SK-N-SH (cell line): ENCODE measurements at regions not wholly inside any gene's neighbourhood (a gene's known extent, or its start where the extent isn't known, plus 50 kb on each side); places are given as distances from the start of the nearest gene placed in this dataset.
"Not testable (repeated sequence)": the region's sequence is repeated elsewhere in the genome, so short reads cannot be mapped to it uniquely, and the experiment has no call there.

Source experiments
- CTCF ChIA-PET: fragments of 300-600, 350-600 bp; formaldehyde crosslinking; extraction: SDS; loops from one replicate; lab custom pipeline; 2021; lab: Yijun Ruan, JAX
- POLR2A ChIA-PET: fragments of 350-600 bp; sonication (Branson Sonifier 250); formaldehyde crosslinking; extraction: SDS; loops from one replicate; lab custom pipeline; 2020; ENCODE audit warnings: antibody characterized with exemption, inconsistent platforms; lab: Yijun Ruan, JAX
- DNase-seq: peaks from one replicate; pipeline ENCODE4 v3.0.0; 2012
- H2AFZ ChIP-seq: fragments of 200-600 bp; sonication (generic); 2 replicates; pipeline ENCODE4 v1.8.1; 2016; ENCODE audit warnings: antibody characterized with exemption, mild to moderate bottlenecking, low read depth
- H3F3A ChIP-seq: fragments of 200-600 bp; sonication (generic); replicated peaks from 2 replicates; pipeline ENCODE3; 2016; ENCODE audit warnings: antibody characterized with exemption, mild to moderate bottlenecking; ENCODE audit not compliant: insufficient read depth
- H3K27ac ChIP-seq, 2 experiments: fragments of 200-500 bp in 1 of 2; fragments of 200-600 bp in 1 of 2; sonication (Bioruptor generic) in 1 of 2; sonication (generic), shearing (Covaris generic) in 1 of 2; 2 replicates each; pipeline versions ENCODE4 v1.5.1 to v1.6.1; 2014 to 2016; ENCODE audit warnings: low read depth in 2 of 2, inconsistent platforms in 1 of 2, low read length in 1 of 2, mild to moderate bottlenecking in 1 of 2, mixed read lengths in 1 of 2
- H3K27me3 ChIP-seq: fragments of 200-600 bp; sonication (generic), shearing (Covaris generic); 2 replicates; pipeline ENCODE4 v1.6.1; 2016; ENCODE audit warnings: mixed run types; ENCODE audit not compliant: insufficient read depth
- H3K36me3 ChIP-seq, 2 experiments: fragments of 200-500 bp in 1 of 2; fragments of 200-600 bp in 1 of 2; sonication (Bioruptor generic) in 1 of 2; sonication (generic) in 1 of 2; replicated peaks in 1 of 2; 2 replicates each; pipeline versions ENCODE3 to v1.5.1; 2014 to 2016; ENCODE audit warnings: low read length in 1 of 2, mild to moderate bottlenecking in 1 of 2; ENCODE audit not compliant: insufficient read depth in 2 of 2, control insufficient read depth in 1 of 2
- H3K4me1 ChIP-seq, 2 experiments: fragments of 200-500 bp in 1 of 2; fragments of 200-600 bp in 1 of 2; sonication (Bioruptor generic) in 1 of 2; sonication (generic), shearing (Covaris generic) in 1 of 2; 2 replicates each; pipeline versions ENCODE4 v1.5.1 to v1.6.1; 2014 to 2016; ENCODE audit warnings: low read depth in 1 of 2, low read length in 1 of 2, mixed run types in 1 of 2; ENCODE audit not compliant: insufficient read depth in 2 of 2, control insufficient read depth in 1 of 2
- H3K4me2 ChIP-seq: fragments of 200-600 bp; sonication (generic), shearing (Covaris generic); 2 replicates; pipeline ENCODE4 v1.6.1; 2017; ENCODE audit warnings: mixed run types
- H3K4me3 ChIP-seq, 2 experiments: fragments of 200-500 bp in 1 of 2; fragments of 200-600 bp in 1 of 2; sonication (Bioruptor generic) in 1 of 2; sonication (generic), shearing (Covaris generic) in 1 of 2; 2 replicates each; pipeline versions ENCODE4 v1.5.1 to v1.8.1; 2014 to 2016; ENCODE audit warnings: low read depth in 2 of 2, inconsistent platforms in 1 of 2, low read length in 1 of 2, mild to moderate bottlenecking in 1 of 2, mixed read lengths in 1 of 2, moderate library complexity in 1 of 2
- H3K79me2 ChIP-seq: fragments of 200-600 bp; sonication (generic); 2 replicates; pipeline ENCODE4 v1.8.1; 2017; ENCODE audit warnings: mild to moderate bottlenecking; ENCODE audit not compliant: insufficient read depth
- H3K9ac ChIP-seq: fragments of 200-600 bp; sonication (generic); 2 replicates; pipeline ENCODE4 v1.6.1; 2017; ENCODE audit warnings: mixed run types
- H3K9me2 ChIP-seq: fragments of 200-600 bp; sonication (generic); 2 replicates; pipeline ENCODE4 v1.6.1; 2017; ENCODE audit warnings: mixed run types
- H3K9me3 ChIP-seq: fragments of 200-600 bp; sonication (generic); 2 replicates; pipeline ENCODE4 v1.6.1; 2017; ENCODE audit warnings: mixed run types, mild to moderate bottlenecking, moderate library complexity
- H4K20me1 ChIP-seq: fragments of 200-600 bp; sonication (generic); 2 replicates; pipeline ENCODE4 v1.6.1; 2017; ENCODE audit warnings: mild to moderate bottlenecking, mixed run types; ENCODE audit not compliant: insufficient read depth
- CTCF ChIP-seq: fragments of 200-600 bp; sonication (generic); IDR thresholded peaks from 2 replicates; pipeline ENCODE4 v1.6.1; 2017; ENCODE audit warnings: antibody characterized with exemption, mild to moderate bottlenecking, moderate library complexity
- ELF1 ChIP-seq: IDR thresholded peaks from 2 replicates; pipeline ENCODE4 v1.4.0; 2012
- FOXJ3 ChIP-seq: sonication (generic); formaldehyde crosslinking; IDR thresholded peaks from 2 replicates; pipeline ENCODE4 v1.5.1; 2020; ENCODE audit warnings: mild to moderate bottlenecking, missing genetic modification reagents
- FOXM1 ChIP-seq: IDR thresholded peaks from 2 replicates; pipeline ENCODE4 v1.4.0; 2012; ENCODE audit warnings: low read depth, mild to moderate bottlenecking
- JUND ChIP-seq: IDR thresholded peaks from 2 replicates; pipeline ENCODE4 v1.4.0; 2012
- MAX ChIP-seq: IDR thresholded peaks from 2 replicates; pipeline ENCODE4 v1.4.0; 2012; ENCODE audit warnings: low read depth
- MEF2A ChIP-seq: IDR thresholded peaks from 2 replicates; pipeline ENCODE4 v1.4.0; 2012; ENCODE audit warnings: low read depth, borderline replicate concordance
- NRF1 ChIP-seq: IDR thresholded peaks from 2 replicates; pipeline ENCODE4 v1.6.1; 2012; ENCODE audit warnings: low read depth, mild to moderate bottlenecking, low read length
- RAD21 ChIP-seq: IDR thresholded peaks from 2 replicates; pipeline ENCODE4 v1.6.1; 2012; ENCODE audit warnings: mild to moderate bottlenecking, low read length
- RCOR1 ChIP-seq: fragments of 150-350 bp; IDR thresholded peaks from 2 replicates; pipeline ENCODE4 v1.6.1; 2017; ENCODE audit warnings: antibody characterized with exemption, low read length
- RXRA ChIP-seq: IDR thresholded peaks from 2 replicates; pipeline ENCODE4 v1.4.0; 2012; ENCODE audit warnings: low read depth, mild to moderate bottlenecking, borderline replicate concordance
- SIN3A ChIP-seq: IDR thresholded peaks from 2 replicates; pipeline ENCODE4 v1.6.1; 2012; ENCODE audit warnings: low read depth, mild to moderate bottlenecking, low read length, moderate library complexity, borderline replicate concordance
- SMC3 ChIP-seq: IDR thresholded peaks from 2 replicates; pipeline ENCODE4 v1.6.1; 2012; ENCODE audit warnings: low read depth, low read length, improper control_type of control experiment
- USF2 ChIP-seq: fragments of 150-350 bp; IDR thresholded peaks from 2 replicates; pipeline ENCODE4 v1.6.1; 2017; ENCODE audit warnings: antibody characterized with exemption, low read length, low read depth, borderline replicate concordance
- ZBTB33 ChIP-seq: IDR thresholded peaks from 2 replicates; pipeline ENCODE4 v1.4.0; 2012; ENCODE audit warnings: low read depth, borderline replicate concordance
- WGBS: methylation state at CpG from one replicate; pipeline ENCODE4 v1.1.6; 2017; ENCODE audit warnings: low lambda C conversion rate; 5-methylcytosine and 5-hydroxymethylcytosine counted together
- TF ChIP-seq, protein P1 (sequence below): fragments of 150-350 bp; IDR thresholded peaks from 2 replicates; pipeline ENCODE4 v1.6.1; 2016; ENCODE audit warnings: mild to moderate bottlenecking, low read depth, low read length

DNA sequence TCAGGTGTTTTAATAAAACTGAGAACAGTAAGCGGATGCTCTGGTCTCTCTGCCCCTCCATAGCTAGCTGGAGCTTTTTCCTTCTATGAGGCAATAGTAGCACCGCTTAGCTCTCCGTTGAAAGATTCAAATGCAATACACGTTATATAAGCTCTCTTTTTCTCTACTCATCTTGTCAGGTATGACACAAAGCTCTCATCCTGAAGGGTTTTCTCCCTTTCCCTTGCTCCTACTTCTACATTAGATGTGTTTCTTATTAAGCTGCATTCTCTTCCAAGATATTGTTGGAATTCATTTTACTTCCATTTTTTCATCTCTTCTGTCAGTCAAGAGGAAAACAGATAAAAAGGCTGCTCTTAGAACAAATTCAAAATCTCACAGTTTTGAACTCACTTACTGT, 434.6 kb upstream of the DDX18 start:
- ChIA-PET POLR2A (no interaction called here), CTCF (interaction anchor here (0.8 to 1.1 kb wide), 3 partner anchors 17 to 156 kb away, joined by 3 read pairs; no protein-coding TSS in a partner anchor)
- no peaks in the 10 kb centered on the region for H3K79me2 ChIP-seq
- no peaks in the 10 kb centered on the region for H3K9me3 ChIP-seq
- H3K27me3 ChIP-seq, result no peaks in the 10 kb centered on the region
- DNase-seq, result no peak
- no peak overlapping the region for H2AFZ ChIP-seq
- no peaks in the 10 kb centered on the region for H3F3A ChIP-seq
- TF ChIP-seq JUND, result no peak
- no peak for TF ChIP-seq USF2
- no peak for TF ChIP-seq ELF1
- TF ChIP-seq, protein P1, sequence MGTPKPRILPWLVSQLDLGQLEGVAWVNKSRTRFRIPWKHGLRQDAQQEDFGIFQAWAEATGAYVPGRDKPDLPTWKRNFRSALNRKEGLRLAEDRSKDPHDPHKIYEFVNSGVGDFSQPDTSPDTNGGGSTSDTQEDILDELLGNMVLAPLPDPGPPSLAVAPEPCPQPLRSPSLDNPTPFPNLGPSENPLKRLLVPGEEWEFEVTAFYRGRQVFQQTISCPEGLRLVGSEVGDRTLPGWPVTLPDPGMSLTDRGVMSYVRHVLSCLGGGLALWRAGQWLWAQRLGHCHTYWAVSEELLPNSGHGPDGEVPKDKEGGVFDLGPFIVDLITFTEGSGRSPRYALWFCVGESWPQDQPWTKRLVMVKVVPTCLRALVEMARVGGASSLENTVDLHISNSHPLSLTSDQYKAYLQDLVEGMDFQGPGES, result no peak
- TF ChIP-seq MAX, result no peak
- no peak for TF ChIP-seq FOXM1
- no peak for TF ChIP-seq FOXJ3
- no peak for TF ChIP-seq RXRA
- TF ChIP-seq MEF2A, result no peak
- TF ChIP-seq RAD21, result no peak
- no peak for TF ChIP-seq CTCF
- no peak for TF ChIP-seq RCOR1
- no peak for TF ChIP-seq SMC3
- TF ChIP-seq SIN3A, result no peak
- no peak for TF ChIP-seq NRF1
- TF ChIP-seq ZBTB33, result no peak
- H3K4me1 ChIP-seq, result no peaks in the 10 kb centered on the region
- no peaks in the 10 kb centered on the region for H3K9me2 ChIP-seq
- H3K4me2 ChIP-seq, result no peak overlapping the region
- no peak overlapping the region for H3K27ac ChIP-seq
- WGBS, result 37% methylated on average over 4 of the region's 4 CpGs
- no peaks in the 10 kb centered on the region for H3K36me3 ChIP-seq
- no peak overlapping the region for H3K4me3 ChIP-seq
- H4K20me1 ChIP-seq, result no peaks in the 10 kb centered on the region
- no peak overlapping the region for H3K9ac ChIP-seq

DNA sequence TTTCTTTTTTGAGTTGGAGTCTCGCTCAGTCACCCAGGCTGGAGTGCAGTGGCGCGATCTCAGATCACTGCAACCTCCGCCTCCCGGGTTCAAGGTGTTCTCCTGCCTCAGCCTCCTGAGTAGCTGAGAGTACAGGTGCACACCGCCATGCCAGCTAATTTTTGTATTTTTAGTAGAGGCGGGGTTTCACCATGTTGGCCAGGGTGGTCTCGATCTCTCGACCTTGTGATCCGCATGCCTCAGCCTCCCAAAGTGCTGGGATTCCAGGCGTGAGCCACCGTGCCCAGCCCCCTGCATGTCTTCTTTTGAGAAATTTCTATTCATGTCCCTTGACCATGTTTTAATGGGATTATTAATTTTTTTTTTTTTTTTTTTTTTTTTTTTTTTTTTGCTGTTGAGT, 430.5 kb upstream of the DDX18 start:
- H3K27ac ChIP-seq, H4K20me1 ChIP-seq, H3F3A ChIP-seq, DNase-seq, H3K36me3 ChIP-seq, H3K4me1 ChIP-seq, H3K27me3 ChIP-seq, H3K9me3 ChIP-seq, H3K4me2 ChIP-seq, H3K4me3 ChIP-seq, H2AFZ ChIP-seq, POLR2A ChIA-PET, H3K9me2 ChIP-seq, H3K9ac ChIP-seq, H3K79me2 ChIP-seq: not testable (repeated sequence)
- CTCF ChIA-PET, result interaction anchor here (0.6 kb wide), 1 partner anchor 646 kb away, joined by 3 read pairs; no protein-coding TSS in a partner anchor
- WGBS, result 77% methylated on average over 12 of the region's 12 CpGs
